Inflammatory macrophage treated with lipopolysaccharide for 1 hour (primary cell): ENCODE measurements at regions not wholly inside any gene's neighbourhood (a gene's known extent, or its start where the extent isn't known, plus 50 kb on each side); places are given as distances from the start of the nearest gene placed in this dataset.

Source experiments
- DNase-seq, 2 donors: peaks; one replicate each; pipeline ENCODE4 v3.0.0-alpha.2; 2020 to 2022

- DNase-seq = no peak
Measured at GRCh38 chr6:40825102-40825501, 213.9 kb downstream of the UNC5CL start.

DNA sequence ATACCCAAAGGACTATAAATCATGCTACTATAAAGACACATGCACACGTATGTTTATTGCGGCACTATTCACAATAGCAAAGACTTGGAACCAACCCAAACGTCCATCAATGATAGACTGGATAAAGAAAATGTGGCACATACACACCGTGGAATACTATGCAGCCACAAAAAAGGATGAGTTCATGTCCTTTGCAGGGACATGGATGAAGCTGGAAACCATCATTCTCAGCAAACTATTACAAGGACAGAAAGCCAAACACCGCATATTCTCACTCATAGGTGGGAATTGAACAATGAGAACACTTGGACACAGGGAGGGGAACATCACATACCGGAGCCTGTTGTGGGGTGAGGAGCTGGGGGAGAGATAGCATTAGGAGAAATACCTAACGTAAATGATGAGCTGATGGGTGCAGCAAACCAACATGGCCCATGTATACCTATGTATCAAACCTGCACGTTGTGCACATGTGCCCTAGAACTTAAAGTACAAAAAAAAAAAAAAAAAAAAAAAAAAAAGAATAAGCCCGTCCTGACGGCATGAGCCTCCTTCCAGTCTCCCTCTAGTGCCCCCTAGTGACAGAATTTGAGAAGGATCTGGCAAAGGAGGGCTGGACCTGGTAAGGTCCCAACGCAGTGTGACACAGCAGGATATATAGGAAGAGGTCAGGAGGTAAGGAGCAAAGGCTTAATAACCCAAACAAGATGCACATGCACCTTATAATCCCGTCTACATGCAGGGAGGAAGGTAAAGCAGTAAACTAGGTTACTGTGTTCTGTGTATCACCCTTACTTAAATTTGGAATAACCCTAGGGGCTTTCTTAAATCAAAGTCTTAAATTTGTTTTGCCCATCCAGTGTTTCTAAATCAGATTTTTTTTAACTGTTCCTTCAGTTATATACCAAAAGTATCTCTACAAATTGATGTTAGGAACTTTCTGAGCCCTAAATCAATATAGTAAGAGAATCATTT is 214.8 kb downstream of the UNC5CL start:
- peak; percentile 51 to 86 for DNase-seq

DNA sequence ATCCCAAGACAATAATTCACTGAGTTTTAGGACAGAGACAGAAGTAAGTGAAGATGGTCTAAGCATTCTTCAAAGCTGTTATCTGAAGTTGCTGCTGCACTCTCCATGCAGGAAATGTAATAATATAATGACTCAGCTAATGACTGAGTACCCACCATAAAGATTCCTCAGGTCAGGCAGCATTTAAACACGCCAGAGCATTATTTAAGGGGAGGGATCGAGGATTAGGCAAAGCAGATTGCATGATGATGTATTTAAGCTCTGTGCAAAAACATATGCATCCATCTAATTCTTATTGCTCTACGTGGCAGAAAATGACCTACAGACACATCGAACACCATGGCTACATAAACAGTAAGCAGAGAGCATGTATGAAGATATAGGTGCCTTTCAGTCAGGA is 216.4 kb downstream of the UNC5CL start:
- no peak for DNase-seq

DNA sequence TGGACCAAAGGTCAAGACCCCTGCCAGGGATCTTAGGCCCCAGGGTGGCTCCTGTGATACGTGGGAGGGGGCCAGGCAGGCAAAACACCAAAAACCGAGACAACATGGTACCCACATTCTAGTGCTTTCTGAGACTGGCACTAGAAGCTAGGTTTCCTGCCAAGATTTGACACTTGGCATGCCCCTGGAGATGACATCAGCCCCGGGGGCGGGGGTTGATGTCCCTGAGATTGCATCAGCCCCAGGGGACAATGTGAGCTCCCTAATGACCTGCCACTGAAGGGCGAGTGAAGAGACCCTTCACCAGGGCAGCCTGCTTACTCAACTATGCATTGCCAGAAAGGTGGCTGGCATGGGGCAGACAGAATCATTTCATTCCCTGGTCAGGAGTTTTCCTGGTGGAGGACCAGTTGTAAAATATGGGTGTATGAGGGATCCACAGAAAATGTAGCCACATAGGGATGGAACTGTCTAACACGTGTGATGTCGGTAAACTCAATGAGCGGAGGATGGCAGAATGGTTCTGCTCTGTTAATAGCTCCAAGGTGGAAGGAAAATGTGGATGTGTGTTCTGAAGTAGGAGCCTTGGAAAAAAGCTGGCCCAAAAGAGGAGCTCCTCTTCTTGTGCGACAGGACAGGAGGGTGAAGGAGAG is 219.7 kb downstream of the UNC5CL start:
- peak in 1 of 2 donors; percentile 20 for DNase-seq

DNA sequence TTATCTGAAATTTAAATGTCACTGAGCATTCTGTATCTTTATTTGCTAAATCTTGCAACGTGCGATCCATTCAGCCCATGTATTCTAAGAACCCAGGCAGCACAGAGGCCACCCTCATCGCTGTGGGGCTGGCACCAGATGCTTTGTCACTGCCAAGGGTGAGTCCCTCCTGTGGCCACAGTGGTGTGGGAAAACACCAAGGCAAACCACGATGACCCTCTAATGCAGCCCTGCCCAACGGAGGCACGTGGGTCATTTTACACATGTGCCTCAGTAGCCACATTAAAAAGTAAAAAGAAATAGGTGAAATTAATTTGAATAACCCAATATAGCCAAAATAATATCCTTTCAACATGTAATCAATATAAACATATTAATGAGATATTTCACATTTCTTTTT is 221.7 kb downstream of the UNC5CL start:
- DNase-seq = no peak

DNA sequence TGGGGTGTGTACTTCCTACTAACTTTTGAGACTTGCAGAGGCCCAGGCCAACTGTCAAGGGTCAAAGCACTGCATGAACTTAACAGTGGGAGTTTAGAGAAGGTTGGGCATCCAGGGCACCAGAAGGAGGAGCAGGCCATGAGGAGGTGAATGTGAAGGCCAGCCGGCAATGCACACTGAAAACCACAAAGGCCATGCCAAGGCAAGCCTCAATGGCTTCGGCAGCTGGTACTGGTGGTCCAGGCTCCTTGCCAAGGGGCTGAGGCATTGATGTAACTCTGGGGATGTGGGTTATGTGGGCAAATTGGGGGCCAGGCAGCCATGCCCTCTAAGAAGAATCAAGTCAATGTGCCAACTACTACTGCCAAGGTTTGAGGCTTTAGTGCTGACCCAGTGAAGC is 222.4 kb downstream of the UNC5CL start:
- DNase-seq = no peak

GRCh38 chr6:40815731-40816130 is 223.3 kb downstream of the UNC5CL start:
- no peak for DNase-seq

- no peak for DNase-seq
Measured at GRCh38 chr6:40810171-40810570, 223.0 kb upstream of the LRFN2 start.

GRCh38 chr6:40809627-40810026 is 222.5 kb upstream of the LRFN2 start:
- DNase-seq = no peak

- no peak for DNase-seq
Measured at GRCh38 chr6:40807484-40807883, 220.3 kb upstream of the LRFN2 start.

DNA sequence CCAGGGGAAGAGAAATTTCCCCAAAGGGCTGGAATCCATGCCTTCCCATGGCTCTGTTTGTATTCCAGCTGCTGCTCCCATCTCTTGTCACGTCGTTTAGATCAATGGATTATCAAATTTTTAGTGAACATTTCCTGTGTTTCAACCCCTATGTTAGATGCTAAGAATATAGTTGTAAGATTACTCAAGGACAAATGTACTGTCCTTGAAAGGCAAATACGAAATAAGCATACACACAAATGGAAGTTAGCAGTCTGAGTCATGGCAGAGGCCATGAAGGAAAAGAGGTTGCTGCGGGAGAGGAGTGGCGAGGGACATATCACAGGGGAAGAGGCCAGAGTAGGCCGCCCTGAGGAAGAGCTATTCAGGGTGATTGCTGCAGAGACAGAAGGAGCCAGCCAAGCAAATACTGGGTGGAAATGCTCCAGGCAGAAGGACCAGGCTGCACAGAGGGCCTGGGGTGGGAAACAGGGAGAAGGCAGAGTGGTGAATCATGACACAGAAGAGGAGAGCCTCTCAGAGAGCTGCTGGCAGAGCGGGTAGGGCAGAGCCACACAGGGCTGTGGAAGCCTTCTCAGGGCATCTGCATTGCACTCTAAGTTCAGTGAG is 219.2 kb upstream of the LRFN2 start:
- DNase-seq = no peak

DNA sequence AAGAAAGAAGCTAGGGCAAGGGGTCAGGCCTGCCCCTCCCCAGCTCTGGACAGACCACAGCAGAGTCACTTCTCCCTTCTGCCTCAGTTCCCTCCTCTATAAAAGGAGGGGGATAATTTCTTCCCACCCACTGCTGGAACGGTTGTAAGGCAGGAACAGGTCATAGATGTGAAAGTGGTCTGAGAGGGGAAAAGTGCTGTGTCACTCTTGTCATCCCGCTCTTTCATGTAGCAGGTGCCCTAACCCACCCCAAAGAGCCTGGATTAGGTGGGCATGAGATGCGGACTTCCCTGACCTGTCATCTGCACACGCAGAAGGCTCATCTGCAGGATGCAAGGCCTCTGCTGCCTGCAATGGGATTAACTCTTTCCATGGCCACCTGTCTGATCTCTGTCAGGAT is 218.2 kb upstream of the LRFN2 start:
- no peak for DNase-seq

- no peak for DNase-seq
Measured at GRCh38 chr6:40804905-40805304, 217.7 kb upstream of the LRFN2 start.

- DNase-seq = peak; percentile 19 to 51
Measured at GRCh38 chr6:40803897-40804702, 216.9 kb upstream of the LRFN2 start.

GRCh38 chr6:40802481-40802880 is 215.3 kb upstream of the LRFN2 start:
- no peak for DNase-seq

DNA sequence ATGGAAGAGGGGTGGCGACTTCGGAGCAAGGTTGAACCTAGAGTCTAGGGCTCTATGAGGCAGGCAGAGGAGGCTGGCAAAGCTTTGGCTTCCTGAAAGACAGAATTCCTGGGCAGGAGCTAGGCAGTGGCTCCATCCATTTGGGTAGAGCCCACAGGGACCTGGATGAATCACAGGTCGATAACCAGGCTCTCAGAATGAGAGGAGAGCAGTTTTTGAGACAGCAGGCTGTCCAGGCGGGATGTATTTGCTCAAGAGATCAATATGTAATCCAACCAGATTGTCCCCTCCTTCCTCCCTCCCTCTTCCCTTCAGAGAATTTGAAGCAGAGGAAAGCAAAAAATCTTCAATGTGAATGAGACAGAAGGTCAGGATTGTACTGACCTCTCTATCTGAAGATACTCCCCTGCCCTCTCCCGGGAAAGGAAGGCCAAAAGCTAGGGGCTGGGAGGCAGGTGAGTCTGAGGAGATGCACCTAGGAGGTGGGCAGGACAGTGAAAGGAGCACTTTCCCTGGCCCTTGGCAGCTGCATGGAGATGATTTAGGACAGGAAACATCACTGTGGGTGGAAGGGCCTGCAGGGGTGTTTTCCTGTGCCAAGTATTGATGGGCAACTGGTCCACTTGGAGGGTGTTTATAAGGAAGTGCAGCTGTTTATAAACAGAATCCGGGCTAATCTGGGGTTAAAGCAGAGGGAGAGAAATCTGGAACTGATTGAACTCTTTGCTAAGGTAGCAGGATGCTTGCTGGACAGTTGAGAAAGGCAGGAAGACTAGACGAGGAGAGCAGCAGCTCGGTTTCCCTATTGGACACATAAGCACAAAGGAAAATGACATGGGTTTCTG is 212.4 kb upstream of the LRFN2 start:
- DNase-seq = no peak

DNA sequence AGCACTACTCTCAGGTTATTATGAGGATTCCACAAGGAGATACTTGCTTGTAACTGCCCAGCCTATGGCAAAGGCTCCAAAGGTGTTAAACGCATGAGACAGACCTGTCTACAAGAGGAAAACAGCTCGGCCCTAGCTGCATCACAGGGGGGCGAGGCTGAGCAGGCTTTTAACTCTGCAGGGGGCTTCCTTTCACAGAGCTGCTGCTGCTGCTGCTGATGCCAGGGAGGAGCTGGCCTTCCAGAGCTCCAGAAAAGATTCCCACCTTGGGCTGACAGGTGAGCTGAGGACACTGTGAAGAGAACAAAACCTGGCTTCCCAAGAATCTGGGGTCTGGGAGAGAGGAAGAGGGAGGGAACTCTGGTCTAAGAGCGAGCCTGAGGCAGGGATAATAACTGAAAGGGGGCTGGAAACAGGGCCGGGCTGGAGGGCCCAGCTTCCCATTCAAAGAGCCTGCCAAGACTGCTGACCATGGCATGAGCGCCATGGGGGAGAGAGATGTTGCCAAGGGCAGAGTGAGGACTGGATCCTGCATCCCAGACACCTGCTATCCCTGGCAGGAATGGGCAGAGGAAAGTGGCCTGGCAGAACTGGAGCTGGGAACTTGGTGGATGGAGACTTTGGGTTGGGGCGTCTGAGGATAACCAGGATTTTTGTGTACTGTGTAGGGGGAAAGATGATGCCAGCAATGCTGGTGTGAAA is 211.1 kb upstream of the LRFN2 start:
- DNase-seq = no peak

DNA sequence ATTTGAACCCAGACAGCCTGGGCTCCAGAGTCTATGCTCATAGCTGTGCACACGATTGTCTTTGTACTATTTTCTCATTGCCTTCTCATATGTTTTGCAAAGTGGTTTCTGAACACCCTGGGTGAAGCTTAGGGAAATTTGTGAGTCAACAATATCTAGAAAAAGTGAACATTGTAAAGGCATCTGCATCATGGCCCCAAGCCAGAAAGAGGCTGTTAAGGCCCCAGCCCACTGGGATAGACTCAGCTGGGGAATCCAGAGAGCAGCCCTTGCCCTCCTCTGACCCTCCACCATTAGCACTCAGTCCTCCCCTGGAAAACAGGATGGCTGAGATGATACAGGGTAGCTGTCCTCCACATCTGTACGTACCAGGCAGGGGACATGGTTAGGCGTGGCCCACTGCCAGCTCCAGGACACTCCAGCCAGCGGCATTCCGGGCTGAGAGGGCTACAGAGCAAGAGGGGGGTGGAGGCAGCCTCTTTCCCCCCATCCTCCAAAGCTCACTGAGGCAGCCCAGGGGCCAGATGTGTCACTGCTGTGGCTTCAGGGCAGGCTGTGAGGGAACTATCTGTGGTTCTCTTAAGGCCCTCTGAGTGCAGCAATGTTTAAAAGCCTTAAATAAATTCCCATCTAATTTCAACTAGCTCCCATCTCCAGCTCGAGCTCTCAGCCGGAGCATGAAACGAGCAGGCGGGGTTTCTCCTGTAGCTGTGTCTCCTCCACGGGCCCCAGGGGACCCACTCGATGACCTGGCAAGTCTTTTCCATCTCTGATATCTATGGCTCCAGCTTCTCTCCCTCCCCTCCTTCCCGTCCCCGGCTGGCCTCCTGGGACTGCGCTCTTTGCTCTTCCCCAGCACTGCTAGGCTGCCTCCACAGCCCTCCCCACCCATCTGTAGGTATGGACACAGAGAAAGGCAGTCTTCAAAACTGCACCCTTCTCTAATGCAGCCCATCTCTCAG is 209.4 kb upstream of the LRFN2 start:
- no peak for DNase-seq

GRCh38 chr6:40794586-40794985 is 207.4 kb upstream of the LRFN2 start:
- no peak for DNase-seq

GRCh38 chr6:40792183-40792582 is 205.0 kb upstream of the LRFN2 start:
- no peak for DNase-seq
